ENCODE measurements at regions not wholly inside any gene's neighbourhood (a gene's known extent, or its start where the extent isn't known, plus 50 kb on each side); places are given as distances from the start of the nearest gene placed in this dataset.
"Not testable (repeated sequence)": the region's sequence is repeated elsewhere in the genome, so short reads cannot be mapped to it uniquely, and the experiment has no call there.

- no peak for DNase-seq (ENCODE audit: low read depth in 2 of 2)
Measured at GRCh38 chr3:194941956-194942511, 256.4 kb downstream of the FAM43A start.

- DNase-seq (ENCODE audit: low read depth in 2 of 2), result no peak
Measured at GRCh38 chr3:194944526-194944925, 258.8 kb downstream of the FAM43A start.

GRCh38 chr3:194945508-194945907, 259.8 kb downstream of the FAM43A start:
- DNase-seq (ENCODE audit: low read depth in 2 of 2), result no peak

- no peak for DNase-seq (ENCODE audit: low read depth in 2 of 2)
Measured at GRCh38 chr3:194946091-194946490, 260.4 kb downstream of the FAM43A start.

DNA sequence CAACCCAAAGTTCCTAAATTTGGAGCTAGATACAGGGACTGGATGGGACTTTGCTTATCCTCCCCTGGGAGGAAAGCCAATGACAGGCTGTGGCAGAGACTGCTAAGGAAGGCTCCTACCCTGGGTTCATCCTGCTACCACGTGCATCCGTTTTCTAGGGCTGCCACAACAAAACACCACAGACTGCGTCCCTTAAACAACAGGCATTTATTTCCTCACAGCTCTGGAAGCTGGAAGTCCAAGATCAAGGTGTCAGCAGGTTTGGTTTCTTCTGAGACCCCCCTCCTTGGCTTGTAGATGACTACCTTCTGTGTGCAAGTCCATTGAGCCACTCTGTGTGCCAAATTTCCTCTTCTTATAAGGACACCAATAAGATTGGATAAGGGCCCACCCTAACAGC, 263.9 kb downstream of the FAM43A start:
- no peak for DNase-seq (ENCODE audit: low read depth in 2 of 2)

DNA sequence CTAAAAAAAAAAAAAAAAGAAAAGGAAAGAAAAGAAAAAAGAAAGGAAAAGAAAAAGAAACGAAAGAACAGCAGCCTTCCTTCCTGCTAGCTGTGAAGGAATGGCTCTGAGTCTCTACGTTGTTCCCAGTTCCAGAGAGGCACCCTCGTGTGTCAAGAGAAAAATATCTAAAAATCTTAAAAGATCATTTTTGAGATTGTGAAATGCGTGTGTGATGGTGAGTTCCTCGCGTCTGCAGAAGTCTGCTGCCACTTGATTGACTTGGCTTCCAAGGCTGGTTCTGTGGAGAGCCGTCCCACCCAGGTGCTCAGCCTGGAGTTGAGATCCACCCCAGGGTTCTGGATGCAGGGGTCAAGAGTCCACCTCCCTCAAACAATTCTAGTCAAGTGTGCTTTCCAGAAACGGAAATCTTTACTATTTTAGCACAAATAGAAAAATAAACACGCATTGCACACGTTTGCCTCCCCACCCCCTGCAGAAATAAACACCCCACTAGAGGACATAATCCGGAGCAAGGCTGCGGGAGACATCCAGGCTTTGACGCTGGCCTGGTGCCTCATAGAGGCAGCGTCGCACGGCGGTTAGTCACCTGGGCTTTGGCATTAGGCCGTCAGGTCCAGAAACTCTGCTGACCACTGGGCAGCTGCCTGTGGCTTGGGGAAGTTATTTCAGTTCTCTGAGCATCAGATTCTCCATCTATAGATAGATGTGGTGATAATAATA, 265.4 kb downstream of the FAM43A start:
- no peak for DNase-seq (ENCODE audit: low read depth in 2 of 2)

DNA sequence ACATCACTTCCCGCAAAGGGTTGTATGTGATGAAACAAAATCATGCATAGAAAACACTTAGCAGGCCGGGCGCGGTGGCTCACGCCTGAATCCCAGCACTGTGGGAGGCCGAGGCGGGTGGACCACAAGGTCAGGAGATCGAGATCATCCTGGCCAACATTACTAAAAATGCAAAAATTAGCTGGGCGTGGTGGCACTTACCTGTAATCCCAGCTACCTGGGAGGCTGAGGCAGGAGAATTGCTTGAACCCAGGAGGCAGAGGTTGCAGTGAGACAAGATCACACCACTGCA, 265.9 kb downstream of the FAM43A start:
- DNase-seq (ENCODE audit: low read depth in 2 of 2), result not testable (repeated sequence)

DNA sequence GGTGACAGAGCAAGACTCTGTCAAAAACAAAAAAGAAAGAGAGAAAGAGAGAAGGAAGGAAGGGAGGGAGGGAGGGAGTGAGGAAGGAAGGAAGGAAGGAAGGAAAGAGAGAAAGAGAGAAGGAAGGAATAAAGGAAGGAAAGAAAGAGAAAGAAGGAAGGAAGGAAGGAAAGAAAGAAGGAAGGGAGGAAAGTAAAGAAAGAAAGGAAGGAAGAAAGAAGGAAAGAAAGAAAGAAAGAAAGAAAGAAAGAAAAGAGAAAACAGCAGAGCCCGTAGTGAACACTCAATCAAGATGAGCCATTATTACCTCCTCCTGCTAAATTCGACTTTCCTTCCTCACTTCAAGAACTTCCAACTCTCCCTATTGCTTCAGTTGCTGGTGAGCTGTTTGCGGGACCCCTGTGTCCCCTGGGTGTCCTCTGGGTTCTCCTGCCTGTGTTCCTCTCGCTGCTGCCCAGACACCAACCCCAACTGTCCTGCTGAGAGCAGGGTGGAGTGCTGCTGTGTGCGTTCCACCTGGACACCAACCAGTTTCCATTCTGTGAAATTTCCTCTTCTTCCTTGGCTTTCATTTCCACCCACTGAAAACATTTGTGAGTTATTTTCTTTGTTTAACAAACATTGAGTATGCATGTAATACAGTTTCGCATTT, 266.4 kb downstream of the FAM43A start:
- DNase-seq (ENCODE audit: low read depth in 2 of 2), result no peak

- peak; percentile 69 to 84 for DNase-seq (ENCODE audit: low read depth in 2 of 2)
Measured at GRCh38 chr3:194952841-194953241, 267.2 kb downstream of the FAM43A start.

GRCh38 chr3:194953291-194953690, 267.6 kb downstream of the FAM43A start:
- DNase-seq (ENCODE audit: low read depth in 2 of 2), result no peak

- no peak for DNase-seq (ENCODE audit: low read depth in 2 of 2)
Measured at GRCh38 chr3:194955546-194955945, 269.9 kb downstream of the FAM43A start.

DNA sequence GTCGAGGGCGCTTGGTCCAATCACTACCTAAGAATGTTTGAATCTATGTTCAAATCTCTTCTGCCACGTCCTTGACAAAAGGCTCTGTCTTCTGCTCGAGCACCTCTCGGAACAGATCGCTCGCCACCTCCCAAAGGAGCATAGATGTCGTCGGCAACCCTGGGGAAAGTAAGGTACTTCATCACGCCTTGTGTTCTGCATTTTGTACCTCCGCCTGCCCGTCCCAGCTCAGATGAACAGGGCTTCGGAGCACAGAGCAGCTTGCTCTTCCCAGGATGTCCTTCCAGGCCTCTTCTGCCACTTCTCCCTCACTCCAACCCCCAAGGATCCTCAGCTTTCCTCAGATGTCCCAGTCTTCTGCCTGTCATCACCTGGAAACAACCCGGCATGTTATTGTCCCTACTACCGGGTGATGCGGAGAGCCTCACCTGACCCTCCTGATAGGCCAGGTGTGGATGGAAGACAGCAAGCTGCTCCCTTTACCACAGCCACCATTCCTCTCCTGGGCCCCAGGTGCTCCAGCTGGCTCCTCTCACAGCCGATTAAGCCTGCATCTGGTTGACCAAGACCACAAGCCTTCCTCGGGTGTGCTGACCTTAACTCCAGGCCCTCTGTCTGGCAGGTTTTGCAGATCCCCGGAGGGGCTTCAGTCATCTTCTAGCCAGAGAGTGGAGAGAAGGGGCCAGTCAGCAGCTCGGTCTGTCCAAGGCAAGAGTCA, 270.5 kb downstream of the FAM43A start:
- DNase-seq (ENCODE audit: low read depth in 2 of 2), result no peak

DNA sequence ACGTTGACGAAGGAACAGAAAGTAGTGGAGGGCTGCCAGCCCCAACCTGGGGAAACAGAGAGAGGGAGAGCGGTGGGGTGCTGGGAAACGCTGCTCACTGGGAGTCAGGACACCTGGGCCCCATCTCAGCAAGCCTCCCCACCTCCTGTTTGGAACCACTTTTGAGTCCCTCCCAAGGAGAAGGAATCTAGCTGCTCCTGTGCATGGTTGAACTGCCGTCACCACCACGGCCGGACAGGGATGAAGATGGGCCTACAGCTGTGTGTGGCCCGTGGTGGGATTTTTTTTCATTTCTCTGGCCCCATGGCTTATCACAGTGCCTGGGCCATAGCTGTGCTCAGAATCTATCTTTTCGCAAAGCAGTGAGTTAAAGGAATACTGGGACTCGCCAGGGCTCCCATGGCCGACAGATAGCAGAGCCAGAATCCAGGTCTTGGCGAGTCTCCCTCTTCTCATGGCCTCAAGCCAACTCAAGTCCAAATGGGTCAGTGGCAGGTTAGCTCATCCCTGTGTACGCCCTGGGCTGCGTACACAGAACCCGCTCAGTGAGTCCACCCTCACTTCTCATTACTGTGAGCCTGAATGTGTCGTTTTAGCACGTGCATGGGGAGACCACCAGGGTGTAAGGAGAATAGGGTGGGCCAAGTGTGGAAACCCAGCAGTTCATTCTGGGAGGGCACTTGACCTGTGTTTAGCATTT, 271.2 kb downstream of the FAM43A start:
- DNase-seq (ENCODE audit: low read depth in 2 of 2), result no peak

DNA sequence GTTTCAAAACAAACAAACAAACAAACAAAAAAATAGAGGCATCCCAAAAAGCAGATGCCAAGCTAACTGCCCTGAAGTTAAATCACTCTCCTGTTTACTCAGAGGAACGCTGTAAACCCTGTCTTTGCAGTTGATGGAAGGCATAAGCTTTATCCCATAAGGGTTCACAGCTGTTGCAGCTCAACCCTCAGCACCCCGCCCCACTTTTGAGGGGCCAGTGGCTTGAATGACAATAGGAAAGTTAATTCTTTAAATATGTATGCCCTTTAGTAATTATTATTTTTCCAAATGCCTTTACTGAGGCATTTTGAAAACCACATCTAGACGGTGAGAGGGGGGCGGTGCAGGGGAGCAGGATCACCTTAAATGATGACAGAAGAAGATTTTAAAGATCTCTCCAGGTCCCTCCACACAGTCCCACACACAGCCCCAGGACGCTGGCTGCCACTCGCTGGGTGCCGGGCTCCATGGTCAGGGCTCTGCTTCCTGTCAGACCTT, 272.1 kb downstream of the FAM43A start:
- no peak for DNase-seq (ENCODE audit: low read depth in 2 of 2)

DNA sequence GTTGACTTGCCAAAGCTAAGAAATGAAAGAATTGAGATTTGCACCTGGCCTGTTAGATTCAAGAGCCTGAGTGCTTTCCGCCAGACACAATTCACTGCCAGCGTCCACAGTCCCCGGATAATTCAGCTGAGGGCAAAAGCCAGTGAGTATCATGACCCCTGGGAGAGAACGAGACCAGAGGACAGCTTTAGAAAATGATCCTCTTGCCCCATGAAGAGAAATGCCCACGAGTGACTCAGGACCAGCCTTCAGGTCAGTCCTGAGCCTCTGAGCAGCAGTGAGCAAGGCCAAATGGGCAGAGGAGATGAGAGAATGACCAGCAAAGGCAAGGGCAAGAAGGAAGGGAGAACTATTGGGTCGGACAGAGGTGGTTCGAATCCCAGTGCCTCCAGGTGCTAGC, 273.5 kb downstream of the FAM43A start:
- no peak for DNase-seq (ENCODE audit: low read depth in 2 of 2)

DNA sequence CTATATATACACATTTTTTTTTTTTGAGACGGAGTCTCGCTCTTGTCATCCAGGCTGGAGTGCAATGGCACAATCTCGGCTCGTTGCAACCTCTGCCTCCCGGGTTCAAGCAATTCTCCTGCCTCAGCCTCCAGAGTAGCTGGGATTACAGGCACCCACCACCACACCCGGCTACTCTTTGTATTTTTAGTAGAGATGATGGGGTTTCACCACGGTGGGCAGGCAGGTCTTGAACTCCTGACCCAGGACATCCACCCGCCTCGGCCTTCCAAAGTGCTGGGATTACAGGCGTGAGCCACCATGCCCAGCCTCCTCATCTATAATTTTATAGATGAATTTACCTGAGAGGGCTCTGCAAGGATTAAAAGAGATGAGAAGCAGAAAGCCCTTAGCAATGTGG, 274.0 kb downstream of the FAM43A start:
- not testable (repeated sequence) for DNase-seq (ENCODE audit: low read depth in 2 of 2)

GRCh38 chr3:194960446-194961032, 274.9 kb downstream of the FAM43A start:
- no peak for DNase-seq (ENCODE audit: low read depth in 2 of 2)

DNA sequence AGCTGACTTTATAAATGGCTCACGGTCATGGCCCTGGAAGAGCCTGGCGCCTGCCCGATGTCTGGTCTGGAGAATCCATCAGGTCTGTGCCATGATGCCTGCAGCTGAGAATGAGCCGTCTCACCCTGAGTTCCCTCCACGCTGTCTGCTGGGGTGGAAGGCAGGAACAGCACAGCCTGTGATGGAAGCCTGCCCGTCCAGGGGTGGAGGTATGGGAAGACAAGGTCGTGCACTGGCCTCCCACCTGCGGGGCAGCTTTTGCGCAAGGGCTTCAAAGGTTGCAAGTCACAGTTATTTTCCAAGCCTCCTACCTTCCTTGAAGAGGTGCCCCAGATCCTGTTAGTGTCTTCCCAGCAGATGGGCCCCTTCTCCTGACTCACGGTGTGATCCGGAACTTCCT, 275.5 kb downstream of the FAM43A start:
- no peak for DNase-seq (ENCODE audit: low read depth in 2 of 2)

DNA sequence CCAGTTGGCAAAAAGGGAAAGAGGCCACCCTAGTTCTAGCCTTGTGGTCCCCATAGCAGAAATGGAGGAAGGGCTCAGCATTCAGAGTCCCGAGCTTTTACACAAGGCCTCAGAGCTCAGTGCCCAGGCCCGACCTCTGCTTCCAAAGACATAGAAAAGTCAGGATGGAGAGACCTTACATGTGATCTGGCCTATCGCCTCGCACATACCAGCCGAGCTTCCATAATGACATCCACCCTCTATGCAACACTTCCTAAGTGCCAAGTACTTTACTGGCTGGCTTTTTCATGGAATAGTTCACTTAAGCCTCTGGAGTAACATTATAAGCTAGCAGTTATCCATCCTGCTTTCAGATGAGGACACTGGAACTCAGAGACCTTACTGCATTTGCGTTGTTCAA, 275.9 kb downstream of the FAM43A start:
- no peak for DNase-seq (ENCODE audit: low read depth in 2 of 2)

GRCh38 chr3:194962056-194962455, 276.4 kb downstream of the FAM43A start:
- no peak for DNase-seq (ENCODE audit: low read depth in 2 of 2)

- no peak for DNase-seq (ENCODE audit: low read depth in 2 of 2)
Measured at GRCh38 chr3:194964809-194965208, 279.1 kb downstream of the FAM43A start.
